GM19239 (cell line): ENCODE measurements at regions not wholly inside any gene's neighbourhood (a gene's known extent, or its start where the extent isn't known, plus 50 kb on each side); places are given as distances from the start of the nearest gene placed in this dataset.
"Not testable (repeated sequence)": the region's sequence is repeated elsewhere in the genome, so short reads cannot be mapped to it uniquely, and the experiment has no call there.

Experiments used
- DNase-seq: peaks from one replicate; pipeline ENCODE4 v3.0.0; 2011; ENCODE audit warnings: low spot score; ENCODE audit not compliant: insufficient read length
- FAIRE-seq: peaks from 2 replicates; lab custom pipeline; 2011; peaks lifted over from hg19 to GRCh38; lab: Jason Lieb, UNC

DNA sequence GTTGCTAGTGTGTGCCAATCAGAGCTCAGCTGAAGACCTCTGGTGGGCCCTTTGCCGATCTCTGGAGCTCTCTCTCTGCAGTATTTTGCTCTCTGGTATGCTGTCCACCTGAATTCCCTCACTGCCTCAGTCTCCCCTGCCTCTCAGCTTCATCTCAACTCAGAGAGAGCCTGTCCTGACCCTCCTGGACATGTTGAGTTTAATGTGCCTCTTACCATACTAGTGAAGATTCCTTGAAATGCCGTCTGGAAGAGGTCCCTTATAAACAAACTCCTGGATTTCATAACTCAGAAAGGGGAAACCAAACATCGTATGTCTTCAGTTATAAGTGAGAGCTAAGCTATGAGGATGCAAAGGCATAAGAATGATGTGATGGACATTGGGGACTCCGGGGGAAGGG is 231.1 kb upstream of the ZNF217 start:
- no peak for FAIRE-seq
- DNase-seq, result no peak

DNA sequence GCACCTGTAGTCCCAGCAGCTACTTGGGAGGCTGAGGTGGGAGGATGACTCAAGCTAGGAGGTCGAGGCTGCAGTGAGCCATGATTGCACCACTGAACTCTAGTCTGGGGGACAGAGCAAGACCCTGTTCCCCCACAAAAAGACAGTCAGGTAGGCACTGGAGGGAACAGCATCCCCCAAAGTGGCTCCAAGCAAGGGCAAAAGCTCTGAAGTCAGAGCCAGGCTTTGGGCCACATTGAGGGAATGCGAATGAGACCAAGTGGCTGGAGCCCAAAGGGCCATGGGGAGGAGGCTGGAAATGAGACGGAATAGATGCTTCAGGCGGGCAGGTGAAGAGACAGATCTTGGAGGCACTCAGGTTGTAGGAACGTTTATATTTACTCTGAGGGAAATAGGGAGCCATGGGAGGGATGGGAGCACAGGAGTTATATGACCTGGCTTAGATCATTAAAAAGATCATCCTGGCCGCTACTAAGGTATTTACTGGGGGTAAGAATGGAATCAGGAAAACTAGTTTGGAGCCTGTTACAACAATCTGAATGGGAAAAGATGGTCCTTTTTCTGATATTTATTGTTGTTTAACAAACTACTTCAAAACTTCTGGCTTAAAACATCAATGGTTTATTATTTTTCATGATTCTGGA is 229.6 kb upstream of the ZNF217 start:
- no peak for FAIRE-seq
- DNase-seq, result no peak

DNA sequence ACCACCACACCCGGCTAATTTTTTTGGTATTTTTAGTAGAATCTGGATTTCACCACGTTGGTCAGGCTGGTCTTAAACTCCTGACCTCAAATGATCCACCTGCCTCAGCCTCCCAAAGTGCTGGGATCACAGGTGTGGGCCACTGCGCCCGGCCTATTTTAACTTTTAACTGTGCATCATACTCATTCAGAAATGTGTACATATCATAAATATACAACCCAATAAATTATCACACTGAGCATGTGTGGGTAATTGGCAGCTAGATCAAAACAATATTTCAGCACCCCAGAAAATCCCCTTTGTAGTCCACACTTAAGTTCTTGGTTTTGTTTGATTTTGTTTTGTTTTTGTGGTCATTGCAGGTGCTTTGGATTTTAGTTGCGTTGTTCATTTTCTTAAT is 228.9 kb upstream of the ZNF217 start:
- FAIRE-seq (no peak), DNase-seq (no peak)

DNA sequence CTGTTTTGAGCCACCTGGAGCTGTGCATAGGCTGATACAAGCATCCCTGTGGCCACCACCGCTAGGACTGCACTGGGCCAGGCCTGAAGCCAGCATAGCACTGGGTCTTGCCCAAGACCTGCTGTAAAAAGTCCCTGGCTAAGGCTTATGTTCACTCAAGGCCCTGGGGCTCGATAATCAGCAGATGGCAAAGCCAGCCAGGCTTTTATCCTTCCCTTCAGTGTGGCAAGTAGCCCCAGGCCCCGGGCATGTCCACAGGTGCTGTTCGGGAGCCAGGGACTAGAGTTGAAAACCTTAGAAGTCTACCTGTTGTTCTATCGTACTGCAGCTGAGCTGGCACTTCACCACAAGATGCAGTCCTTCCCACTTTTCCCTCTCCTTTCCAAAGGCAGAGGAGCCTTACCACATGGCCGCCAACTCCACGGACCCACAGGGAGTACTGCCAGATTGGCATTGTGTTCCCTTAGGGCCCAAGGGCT is 226.4 kb upstream of the ZNF217 start:
- no peak for FAIRE-seq
- DNase-seq, result no peak

DNA sequence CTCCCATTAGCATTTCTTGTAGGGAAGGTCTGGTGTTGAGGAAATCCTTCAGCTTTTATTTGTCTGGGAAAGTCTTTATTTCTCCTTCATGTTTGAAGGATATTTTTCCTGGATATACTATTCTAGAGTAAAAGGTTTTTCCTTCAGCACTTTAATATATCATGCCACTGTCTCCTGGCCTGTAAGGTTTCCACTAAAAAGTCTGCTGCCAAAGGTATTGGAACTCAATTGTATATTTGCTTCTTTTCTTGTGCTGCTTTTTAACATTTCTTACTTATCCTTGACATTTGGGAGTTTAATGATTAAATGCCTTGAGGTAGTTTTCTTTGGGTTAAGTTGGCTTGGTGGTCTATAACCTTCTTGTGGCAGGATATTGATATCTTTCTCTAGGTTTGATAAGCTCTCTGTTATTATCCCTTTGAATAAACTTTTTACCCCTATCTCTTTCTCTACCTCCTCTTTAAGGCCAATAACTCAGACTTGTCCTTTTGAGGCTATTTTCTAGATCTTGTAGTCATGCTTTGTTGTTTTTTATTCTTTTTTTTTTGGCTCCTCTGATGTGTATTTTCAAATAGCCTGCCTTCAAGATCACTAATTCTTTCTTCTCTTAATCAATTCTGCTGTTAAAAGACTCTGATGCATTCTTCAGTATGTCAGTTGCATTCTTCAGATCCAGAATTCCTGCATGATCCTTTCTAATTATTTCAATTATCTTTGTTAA is 225.0 kb upstream of the ZNF217 start:
- no peak for DNase-seq
- no peak for FAIRE-seq

DNA sequence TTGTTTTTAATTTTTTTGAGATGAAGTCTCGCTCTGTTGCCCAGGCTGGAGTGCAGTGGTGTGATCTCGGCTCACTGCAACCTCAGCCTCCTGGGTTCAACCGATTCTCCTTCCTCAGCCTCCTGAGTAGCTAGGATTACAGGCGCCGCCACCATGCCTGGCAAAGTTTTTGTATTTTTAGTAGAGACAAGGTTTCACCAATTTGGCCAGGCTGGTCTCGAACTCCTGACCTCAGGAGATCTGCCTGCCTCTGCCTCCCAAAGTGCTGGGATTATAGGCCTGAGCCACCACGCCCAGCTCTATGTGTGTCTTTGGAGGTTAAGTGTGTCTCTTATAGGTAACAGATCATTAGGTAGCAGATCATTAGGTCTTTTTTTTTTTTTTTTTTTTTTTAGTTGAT is 223.9 kb upstream of the ZNF217 start:
- FAIRE-seq, DNase-seq: not testable (repeated sequence)

DNA sequence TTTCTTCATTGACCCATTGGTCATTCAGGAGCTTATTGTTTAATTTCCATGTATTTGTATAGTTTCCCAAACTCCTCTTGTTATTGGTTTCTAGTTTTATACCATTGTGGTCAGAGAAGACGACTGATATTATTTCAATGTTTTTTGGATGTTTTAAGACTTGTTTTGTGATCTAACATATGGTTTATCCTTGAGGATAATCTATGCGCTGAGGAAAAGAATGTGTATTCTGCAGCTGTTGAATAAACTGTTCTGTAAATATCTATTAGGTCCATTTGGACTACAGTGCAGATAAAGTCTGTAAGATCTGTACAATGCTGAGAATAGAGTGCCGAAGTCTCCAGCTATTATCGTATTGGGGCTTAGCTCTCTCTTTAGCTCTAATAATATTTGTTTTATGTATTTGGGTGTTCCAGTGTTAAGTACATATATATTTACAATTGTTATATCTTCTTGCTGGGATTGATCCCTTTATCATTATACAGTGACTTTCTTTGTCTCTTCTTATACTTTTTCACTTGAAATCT is 223.3 kb upstream of the ZNF217 start:
- FAIRE-seq (no peak), DNase-seq (no peak)

DNA sequence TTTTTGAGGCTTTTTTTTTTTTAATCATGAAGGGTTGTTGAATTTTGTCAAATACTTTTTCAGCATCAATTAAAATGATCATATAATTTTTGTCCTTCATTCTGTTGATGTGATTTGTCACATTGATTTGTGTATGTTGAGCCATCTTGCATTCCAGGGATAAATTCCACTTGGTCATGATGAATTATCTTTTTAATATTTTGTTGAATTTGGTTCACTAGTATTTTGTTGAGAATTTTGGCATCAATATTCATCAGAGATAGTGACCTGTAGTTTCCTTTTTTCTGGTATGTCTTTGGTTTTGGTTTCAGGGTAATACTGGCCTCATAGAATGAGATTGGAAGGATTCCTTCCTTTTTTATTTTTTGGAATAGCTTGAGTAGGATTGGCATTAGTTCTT is 221.9 kb upstream of the ZNF217 start:
- FAIRE-seq, result no peak
- DNase-seq, result no peak

DNA sequence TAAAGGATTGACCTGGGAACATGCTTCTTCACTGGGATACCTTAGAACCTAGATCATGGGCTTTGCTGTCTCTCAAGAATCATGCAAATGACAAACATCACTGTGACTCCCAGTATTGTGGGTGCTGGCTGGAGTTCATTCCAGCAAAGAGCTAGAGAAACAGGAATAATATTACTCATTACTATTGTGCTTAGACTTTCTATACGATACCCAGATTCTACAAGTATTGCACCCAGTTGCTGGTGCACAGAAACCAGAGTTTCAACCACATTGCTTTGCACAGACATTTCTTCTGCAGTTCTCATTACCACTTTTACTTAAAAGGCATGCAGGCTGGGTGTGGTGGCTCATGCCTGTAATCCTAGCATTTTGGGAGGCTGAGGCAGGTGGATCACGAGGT is 220.4 kb upstream of the ZNF217 start:
- DNase-seq, result no peak
- FAIRE-seq, result no peak

DNA sequence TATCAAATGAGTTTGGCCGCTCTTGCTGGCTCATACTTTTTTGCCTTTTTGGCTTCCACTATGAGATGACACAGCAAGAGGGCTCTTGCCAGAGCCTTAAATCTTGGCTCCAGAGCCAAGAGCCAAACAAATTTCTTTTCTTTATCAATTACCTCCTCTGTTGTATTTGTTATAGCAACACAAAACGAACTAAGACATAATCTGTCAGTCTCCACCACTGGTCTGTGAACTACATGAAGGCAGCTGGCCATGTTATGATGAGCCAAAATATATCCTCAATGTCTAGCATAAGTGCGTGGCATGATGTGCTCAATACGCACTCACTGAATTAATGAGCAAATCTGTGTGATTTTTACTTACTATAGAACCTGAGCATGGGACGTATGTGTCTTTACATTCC is 220.0 kb upstream of the ZNF217 start:
- FAIRE-seq, result no peak
- DNase-seq, result no peak

DNA sequence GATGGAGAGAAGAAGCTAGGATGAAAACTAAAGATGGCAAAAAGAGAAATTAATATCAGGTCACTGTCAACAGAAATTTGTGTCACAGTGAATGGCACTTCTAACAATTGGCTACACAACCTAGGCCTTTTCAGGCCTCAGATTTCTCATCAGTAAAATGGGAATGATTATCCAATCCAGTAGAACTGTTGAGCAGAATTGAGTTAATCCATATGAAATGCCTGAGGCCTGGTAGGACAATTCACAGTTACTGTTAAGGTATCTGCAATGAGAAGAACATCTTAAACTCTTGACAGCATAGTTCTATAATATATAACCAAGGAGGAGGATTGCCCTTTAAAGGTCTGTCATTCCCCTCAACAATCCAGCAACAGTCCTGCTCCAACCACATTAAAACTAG is 217.9 kb upstream of the ZNF217 start:
- no peak for FAIRE-seq
- no peak for DNase-seq

DNA sequence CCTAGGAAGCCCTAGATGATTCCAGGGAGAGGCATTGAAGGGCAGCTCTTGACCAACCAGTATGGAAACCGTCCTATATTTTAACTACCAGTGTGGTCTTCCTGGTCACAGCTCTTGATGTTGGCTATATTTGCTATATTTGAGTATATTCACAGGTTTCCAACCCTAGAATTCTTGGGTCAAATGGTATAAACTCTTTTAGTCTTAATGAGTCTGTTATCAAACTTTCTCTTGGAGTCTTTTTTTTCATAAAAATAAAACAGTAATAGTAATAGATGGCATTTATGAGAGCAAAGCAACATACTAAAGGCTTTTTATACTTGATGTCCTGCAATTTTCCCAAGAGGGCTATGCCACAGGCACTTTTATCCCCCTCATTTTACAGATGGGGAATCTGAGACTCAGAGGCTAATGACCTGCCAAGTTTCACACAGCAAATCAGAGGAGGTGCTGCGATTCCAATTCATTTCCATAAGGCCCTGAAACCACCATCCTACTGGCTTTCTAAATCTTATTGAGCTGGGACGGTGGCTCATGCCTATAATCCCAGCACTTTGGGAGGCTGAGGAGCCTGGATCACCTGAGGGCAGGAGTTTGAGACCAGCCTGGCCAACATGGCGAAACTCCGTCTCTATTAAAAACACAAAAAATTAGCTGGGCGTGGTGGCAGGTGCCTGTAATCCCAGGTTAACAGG is 217.2 kb upstream of the ZNF217 start:
- FAIRE-seq (no peak), DNase-seq (no peak)

DNA sequence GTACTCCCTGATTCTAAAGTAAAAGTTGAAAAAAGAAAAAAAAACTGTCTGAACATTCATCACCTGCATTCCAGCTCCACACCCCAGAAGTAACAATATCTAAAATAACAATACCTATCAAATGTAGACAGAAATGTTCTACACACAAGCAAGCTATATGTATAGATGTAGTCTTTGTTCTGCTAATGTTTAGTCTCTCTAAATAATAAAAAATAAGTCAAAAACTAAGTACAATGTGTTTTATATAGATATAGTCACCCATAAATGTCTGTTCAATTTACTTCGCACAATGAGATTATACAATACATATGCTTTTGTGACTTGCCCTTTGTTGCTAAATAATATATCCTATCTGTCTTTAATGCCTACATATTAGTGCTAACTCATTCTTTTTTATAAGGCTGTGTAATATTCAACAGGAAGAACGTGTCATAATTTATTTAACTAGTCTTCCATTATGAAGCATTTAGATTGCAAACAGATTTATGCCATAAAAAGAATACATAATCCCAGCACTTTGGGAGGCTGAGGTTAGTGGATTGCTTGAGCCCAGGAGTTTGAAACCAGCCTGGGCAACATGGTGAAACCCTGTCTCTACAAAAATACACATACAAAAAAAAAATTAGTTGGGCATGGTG is 216.2 kb upstream of the ZNF217 start:
- FAIRE-seq, result no peak
- no peak for DNase-seq

DNA sequence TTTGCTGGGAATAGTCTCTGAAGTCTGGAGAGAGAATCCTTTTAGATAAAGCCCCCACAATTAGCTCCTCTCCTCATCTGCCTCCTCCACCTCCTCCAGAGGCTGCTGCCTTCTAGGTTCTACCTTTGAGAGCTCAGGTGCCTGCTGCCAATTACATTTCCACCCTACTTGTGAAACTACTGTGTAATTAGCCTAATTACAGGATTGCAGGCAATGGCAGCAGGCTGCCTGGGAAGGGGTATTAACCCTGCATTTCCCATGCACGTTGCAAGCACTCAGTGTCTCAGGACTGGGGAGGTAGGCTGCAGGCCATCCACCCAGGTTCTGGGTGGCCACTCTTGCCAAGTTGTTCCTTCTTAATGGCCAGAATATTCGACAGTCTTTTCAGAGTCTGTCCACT is 215.6 kb upstream of the ZNF217 start:
- no peak for DNase-seq
- FAIRE-seq, result no peak

DNA sequence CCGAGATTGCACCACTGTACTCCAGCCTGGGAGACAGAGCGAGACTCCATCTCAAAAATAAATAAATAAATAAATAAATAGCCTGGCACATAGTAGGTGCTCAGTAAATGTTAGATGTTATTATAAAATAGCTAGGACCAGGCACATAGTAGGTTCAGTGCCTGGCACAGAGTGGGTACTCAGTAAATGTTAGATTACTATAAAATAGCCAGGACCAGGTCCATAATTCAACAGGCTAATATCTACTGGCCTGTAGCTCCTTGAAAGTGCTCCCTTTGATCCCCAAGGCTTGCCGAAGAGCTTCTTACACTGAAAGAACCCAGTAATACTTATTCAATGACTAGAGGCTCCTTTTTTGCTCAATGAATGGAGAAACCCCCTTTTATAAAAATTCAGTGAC is 215.1 kb upstream of the ZNF217 start:
- FAIRE-seq, result no peak

DNA sequence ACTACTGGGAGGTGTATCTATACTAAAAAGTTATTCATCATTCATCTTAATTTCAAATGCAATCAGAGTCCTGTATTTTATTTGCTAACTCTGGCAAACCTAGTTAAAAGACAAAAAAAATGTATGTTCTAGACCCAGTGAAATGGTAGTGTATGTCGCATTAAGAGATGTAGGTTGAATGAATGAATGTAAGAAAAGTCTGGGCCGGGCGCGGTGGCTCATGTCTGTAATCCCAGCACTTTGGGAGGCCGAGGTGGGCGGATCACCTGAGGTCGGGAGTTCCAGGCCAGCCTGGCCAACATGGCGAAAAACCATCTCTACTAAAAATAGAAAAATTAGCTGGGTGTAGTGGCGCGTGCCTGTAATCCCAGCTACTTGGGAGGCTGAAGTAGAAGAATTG is 214.7 kb upstream of the ZNF217 start:
- not testable (repeated sequence) for FAIRE-seq, DNase-seq

More for the DNA sequence above, 215.1 kb upstream of the ZNF217 start:
- DNase-seq, result no peak

DNA sequence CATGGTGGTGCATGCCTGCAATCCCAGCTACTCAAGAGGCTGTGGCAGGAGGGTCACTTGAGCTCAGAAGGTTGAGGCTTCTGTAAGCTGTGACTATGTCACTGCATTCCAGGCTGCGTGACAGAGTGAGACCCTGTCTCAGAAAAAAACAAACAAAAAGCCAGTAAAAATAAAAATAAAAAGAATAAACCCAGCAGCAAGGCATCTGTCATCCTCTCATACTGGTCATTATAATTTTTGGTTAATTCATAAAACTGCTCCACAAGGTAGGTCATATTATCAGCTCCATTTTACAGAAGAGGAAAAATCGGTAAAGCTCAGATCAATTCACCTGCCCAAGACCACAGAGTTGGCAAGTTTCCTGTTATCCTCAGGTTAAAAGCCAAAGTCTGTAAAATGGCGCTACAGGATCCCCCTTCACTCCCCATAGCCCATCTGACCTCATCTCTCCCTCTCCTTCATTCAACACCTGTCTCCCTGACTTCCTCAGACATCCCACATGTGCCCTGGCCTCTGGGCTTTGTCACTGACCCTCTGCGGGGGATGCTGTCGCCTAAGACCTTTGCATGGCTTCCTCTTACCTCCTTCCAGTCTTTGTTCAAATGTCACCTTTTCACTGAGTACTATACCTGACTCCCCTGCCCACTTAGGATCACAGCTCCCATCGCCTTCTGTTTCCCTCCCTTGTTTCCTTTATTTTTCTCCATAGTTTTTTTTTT is 213.2 kb upstream of the ZNF217 start:
- FAIRE-seq, result no peak
- no peak for DNase-seq

DNA sequence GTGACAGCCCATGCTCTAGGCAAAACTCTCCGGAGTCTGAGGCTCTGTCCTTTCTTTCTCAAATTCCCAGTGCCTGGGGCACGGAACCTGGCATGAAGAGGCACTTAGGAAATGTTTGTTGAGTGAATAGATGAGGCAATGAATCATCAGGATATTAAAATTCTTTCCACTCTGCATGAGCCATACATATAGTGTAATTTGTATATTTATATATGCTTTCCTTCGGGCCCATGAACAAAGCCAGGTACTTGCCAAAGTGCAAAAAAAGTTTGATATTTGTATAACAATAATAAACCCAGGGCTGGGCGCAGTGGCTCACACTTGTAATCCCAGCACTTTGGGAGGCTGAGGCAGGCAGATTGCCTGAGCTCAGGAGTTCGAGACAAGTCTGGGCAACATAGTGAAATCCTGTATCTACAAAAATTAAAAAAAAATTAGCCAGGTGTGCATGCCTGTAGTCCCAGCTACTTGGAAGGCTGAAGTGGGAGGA is 212.3 kb upstream of the ZNF217 start:
- FAIRE-seq, result no peak
- no peak for DNase-seq

DNA sequence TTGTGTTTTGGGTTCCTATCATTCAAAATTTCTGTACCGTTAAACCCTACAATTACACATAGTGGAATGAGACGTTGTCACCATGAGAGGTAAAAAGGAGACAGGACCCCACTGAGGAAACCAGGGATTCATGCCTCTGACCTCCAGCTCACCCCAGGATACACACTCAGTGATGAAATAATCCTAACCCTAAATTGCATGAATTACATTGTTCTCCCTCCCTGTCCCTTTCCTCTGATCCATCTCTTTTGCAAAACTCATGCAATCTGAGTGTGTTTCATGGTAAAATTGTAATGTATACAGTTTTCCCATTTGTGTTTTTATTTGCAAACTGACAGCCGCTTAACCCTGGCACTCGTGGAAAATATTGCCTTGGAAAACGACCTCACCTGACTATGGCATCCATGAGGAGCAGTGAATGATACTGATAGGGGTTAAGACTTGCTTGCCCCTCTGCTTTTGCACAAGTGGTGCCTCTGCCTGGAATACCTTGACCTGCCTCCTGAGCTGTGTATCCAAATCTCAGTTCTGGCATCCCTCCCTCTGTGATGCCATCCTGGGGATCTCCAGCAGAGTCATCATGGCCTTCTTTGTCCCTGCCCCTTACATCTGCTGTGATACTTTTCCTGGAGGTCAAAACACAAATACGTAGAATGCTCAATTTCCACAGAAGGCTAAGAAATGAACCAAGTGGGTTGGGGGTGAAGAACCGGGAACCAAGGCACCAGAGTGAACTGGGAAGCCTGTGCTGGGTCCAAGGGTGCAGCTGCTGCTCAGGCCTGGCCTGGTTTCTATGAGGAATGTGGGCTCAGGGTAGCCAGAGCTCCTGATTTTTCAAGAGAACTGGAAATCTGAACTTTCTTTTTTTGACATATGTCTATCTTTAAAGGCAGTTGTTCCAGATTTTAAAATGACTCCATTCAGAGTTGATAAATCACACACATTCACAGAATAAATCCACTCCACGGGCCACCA is 211.6 kb upstream of the ZNF217 start:
- no peak for DNase-seq

More for the DNA sequence above, 211.6 kb upstream of the ZNF217 start:
- FAIRE-seq, result no peak
